GM23338 (cell line): ENCODE measurements at regions not wholly inside any gene's neighbourhood (a gene's known extent, or its start where the extent isn't known, plus 50 kb on each side); places are given as distances from the start of the nearest gene placed in this dataset.

Experiments
- POLR2AphosphoS5 ChIP-seq: IDR thresholded peaks from 2 replicates; pipeline ENCODE4 v1.6.1; 2016; ENCODE audit warnings: antibody characterized with exemption, low read depth
- REST ChIP-seq: IDR thresholded peaks from one replicate; pipeline ENCODE4 v1.6.1; 2018; ENCODE audit warnings: antibody characterized with exemption; ENCODE audit not compliant: unreplicated experiment
- STAT1 ChIP-seq: IDR thresholded peaks from one replicate; pipeline ENCODE4 v1.6.1; 2016; ENCODE audit warnings: antibody characterized with exemption; ENCODE audit not compliant: unreplicated experiment
- ZNF114 ChIP-seq: fragments of 250-450 bp; sonication (Bioruptor Pico); IDR thresholded peaks from 2 replicates; pipeline ENCODE4 v1.5.0; 2020; ENCODE audit warnings: mild to moderate bottlenecking, moderate library complexity
- TF ChIP-seq, protein P1 (sequence below): fragments of 250-450 bp; sonication (Bioruptor Pico); IDR thresholded peaks from 2 replicates; pipeline ENCODE4 v1.5.0; 2020; ENCODE audit warnings: mild to moderate bottlenecking, moderate library complexity
- TF ChIP-seq, protein P2 (sequence below), 2 experiments: fragments of 200-600 bp in 1 of 2; sonication (generic) in 1 of 2; conservative IDR thresholded peaks; 2 replicates each; pipeline versions ENCODE4 v1.5.1 to v1.6.1; 2016 to 2017; ENCODE audit warnings: antibody characterized with exemption in 2 of 2, low read depth in 2 of 2, mild to moderate bottlenecking in 2 of 2, moderate library complexity in 1 of 2

DNA sequence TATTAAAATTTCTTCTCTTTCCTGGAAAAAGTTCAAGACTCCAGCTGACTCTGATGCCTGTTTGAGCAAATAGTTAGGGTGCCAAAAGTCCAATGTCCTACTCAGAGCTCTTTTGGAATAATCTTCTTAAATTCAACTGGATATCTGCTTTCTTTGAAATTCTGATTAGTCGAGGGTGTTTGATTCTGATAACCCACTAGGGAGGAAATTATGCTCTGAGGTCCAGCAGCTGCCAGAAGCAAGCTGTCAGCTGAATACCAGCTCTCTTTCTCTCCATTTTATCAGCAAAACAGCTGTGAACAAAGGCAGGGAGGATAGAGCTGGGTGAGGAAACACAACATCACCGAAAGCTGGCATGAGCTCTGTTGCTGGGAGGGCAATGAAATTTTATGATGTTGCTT is 141.5 kb downstream of the CAND1 start (continued):
- TF ChIP-seq, protein P1, sequence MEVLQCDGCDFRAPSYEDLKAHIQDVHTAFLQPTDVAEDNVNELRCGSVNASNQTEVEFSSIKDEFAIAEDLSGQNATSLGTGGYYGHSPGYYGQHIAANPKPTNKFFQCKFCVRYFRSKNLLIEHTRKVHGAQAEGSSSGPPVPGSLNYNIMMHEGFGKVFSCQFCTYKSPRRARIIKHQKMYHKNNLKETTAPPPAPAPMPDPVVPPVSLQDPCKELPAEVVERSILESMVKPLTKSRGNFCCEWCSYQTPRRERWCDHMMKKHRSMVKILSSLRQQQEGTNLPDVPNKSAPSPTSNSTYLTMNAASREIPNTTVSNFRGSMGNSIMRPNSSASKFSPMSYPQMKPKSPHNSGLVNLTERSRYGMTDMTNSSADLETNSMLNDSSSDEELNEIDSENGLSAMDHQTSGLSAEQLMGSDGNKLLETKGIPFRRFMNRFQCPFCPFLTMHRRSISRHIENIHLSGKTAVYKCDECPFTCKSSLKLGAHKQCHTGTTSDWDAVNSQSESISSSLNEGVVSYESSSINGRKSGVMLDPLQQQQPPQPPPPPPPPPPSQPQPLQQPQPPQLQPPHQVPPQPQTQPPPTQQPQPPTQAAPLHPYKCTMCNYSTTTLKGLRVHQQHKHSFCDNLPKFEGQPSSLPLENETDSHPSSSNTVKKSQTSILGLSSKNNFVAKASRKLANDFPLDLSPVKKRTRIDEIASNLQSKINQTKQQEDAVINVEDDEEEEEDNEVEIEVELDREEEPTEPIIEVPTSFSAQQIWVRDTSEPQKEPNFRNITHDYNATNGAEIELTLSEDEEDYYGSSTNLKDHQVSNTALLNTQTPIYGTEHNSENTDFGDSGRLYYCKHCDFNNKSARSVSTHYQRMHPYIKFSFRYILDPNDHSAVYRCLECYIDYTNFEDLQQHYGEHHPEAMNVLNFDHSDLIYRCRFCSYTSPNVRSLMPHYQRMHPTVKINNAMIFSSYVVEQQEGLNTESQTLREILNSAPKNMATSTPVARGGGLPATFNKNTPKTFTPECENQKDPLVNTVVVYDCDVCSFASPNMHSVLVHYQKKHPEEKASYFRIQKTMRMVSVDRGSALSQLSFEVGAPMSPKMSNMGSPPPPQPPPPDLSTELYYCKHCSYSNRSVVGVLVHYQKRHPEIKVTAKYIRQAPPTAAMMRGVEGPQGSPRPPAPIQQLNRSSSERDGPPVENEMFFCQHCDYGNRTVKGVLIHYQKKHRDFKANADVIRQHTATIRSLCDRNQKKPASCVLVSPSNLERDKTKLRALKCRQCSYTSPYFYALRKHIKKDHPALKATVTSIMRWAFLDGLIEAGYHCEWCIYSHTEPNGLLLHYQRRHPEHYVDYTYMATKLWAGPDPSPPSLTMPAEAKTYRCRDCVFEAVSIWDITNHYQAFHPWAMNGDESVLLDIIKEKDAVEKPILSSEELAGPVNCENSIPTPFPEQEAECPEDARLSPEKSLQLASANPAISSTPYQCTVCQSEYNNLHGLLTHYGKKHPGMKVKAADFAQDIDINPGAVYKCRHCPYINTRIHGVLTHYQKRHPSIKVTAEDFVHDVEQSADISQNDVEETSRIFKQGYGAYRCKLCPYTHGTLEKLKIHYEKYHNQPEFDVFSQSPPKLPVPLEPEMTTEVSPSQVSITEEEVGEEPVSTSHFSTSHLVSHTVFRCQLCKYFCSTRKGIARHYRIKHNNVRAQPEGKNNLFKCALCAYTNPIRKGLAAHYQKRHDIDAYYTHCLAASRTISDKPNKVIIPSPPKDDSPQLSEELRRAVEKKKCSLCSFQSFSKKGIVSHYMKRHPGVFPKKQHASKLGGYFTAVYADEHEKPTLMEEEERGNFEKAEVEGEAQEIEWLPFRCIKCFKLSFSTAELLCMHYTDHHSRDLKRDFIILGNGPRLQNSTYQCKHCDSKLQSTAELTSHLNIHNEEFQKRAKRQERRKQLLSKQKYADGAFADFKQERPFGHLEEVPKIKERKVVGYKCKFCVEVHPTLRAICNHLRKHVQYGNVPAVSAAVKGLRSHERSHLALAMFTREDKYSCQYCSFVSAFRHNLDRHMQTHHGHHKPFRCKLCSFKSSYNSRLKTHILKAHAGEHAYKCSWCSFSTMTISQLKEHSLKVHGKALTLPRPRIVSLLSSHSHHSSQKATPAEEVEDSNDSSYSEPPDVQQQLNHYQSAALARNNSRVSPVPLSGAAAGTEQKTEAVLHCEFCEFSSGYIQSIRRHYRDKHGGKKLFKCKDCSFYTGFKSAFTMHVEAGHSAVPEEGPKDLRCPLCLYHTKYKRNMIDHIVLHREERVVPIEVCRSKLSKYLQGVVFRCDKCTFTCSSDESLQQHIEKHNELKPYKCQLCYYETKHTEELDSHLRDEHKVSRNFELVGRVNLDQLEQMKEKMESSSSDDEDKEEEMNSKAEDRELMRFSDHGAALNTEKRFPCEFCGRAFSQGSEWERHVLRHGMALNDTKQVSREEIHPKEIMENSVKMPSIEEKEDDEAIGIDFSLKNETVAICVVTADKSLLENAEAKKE = no peak
- no peak for TF ChIP-seq STAT1
- TF ChIP-seq, protein P2, sequence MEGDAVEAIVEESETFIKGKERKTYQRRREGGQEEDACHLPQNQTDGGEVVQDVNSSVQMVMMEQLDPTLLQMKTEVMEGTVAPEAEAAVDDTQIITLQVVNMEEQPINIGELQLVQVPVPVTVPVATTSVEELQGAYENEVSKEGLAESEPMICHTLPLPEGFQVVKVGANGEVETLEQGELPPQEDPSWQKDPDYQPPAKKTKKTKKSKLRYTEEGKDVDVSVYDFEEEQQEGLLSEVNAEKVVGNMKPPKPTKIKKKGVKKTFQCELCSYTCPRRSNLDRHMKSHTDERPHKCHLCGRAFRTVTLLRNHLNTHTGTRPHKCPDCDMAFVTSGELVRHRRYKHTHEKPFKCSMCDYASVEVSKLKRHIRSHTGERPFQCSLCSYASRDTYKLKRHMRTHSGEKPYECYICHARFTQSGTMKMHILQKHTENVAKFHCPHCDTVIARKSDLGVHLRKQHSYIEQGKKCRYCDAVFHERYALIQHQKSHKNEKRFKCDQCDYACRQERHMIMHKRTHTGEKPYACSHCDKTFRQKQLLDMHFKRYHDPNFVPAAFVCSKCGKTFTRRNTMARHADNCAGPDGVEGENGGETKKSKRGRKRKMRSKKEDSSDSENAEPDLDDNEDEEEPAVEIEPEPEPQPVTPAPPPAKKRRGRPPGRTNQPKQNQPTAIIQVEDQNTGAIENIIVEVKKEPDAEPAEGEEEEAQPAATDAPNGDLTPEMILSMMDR (conservative IDR thresholded peaks at IDR 0.05; ENCODE audit: low read depth in 2 of 2) = no peak
- TF ChIP-seq POLR2AphosphoS5 = no peak
- TF ChIP-seq REST = no peak
- TF ChIP-seq ZNF114 (CRISPR knock-in tag) = no peak
